RPMI8226 (cell line): ENCODE measurements at regions not wholly inside any gene's neighbourhood (a gene's known extent, or its start where the extent isn't known, plus 50 kb on each side); places are given as distances from the start of the nearest gene placed in this dataset.
"Not testable (repeated sequence)": the region's sequence is repeated elsewhere in the genome, so short reads cannot be mapped to it uniquely, and the experiment has no call there.

Source experiments
- DNase-seq: peaks from one replicate; pipeline ENCODE4 v3.0.0-alpha.2; 2015

DNA sequence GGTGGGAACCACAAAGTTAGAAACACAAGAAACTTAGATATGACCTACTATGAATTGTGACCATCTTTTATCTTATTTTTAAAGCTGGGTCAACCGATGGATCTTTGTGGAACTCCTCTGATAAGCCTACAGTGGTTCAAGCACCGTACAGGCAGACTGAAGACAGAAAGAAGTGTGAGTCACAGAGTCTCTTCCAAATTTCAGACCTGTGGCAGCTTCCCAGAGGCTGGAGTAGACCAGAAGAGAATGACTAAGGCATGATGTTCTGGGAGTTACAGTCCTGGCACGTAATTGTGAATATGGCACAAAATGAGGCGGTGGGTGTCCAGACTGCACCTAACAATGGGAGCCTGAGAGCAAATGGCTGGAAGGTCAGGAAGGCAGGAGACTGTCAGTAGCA lies 70.0 kb downstream of the LMO4 start:
- DNase-seq = no peak

DNA sequence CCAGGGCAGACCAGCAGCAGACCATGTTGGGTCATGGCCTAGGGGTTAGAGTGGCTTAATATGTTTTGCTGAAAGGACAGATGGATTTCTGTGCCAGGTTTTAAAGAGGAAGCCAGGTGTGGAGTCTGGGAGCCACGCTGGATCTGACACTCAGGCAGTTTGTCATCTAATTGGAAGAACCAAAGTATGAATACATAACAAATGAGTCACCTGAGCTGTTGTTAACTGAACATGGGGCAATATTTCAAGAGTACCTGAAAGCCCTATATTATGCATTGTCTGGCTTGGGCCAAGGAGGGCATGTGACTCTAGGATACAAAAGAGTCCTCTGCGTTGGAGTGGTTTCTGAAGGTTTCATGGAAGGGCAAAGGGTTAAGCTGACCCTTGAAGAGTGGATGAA lies 70.6 kb downstream of the LMO4 start:
- DNase-seq = no peak

DNA sequence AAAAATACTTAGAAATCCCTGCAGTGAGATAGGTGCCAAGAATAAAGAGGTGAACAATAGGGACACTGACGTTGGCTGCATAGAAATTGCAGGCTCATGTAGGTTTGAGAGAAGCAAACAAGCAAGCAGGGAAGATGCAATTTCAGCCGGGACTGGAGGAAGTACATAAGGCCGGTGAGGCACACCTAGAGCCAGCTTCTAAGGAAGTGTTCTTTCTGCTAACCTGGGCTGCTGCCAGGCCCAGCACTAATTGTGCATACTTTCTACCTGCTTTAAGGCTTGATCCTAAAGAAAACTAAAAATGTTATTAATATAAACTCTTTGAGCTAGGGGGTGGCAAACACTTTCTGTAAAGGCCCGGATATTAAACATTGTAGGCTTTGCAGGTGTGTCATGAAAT lies 71.0 kb downstream of the LMO4 start:
- DNase-seq = no peak

DNA sequence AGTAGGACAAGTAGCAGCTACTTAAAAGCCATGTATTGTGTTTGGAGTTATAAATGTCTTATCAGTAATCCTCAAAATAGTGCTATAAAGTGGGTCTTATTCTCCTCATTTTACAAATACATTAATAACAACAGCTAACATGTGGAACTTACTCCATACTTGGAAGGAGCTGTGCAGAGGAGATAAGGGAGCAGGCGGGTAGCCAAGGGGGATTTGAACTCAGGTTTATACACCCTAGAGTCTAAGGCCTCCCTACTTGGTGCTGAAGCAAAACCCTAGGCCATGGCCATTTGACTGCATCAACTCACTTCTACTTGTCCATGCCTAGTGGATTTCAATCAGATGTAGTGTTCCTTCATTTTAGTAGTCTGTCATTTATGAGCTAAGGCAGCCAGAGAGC lies 72.1 kb downstream of the LMO4 start:
- no peak for DNase-seq

DNA sequence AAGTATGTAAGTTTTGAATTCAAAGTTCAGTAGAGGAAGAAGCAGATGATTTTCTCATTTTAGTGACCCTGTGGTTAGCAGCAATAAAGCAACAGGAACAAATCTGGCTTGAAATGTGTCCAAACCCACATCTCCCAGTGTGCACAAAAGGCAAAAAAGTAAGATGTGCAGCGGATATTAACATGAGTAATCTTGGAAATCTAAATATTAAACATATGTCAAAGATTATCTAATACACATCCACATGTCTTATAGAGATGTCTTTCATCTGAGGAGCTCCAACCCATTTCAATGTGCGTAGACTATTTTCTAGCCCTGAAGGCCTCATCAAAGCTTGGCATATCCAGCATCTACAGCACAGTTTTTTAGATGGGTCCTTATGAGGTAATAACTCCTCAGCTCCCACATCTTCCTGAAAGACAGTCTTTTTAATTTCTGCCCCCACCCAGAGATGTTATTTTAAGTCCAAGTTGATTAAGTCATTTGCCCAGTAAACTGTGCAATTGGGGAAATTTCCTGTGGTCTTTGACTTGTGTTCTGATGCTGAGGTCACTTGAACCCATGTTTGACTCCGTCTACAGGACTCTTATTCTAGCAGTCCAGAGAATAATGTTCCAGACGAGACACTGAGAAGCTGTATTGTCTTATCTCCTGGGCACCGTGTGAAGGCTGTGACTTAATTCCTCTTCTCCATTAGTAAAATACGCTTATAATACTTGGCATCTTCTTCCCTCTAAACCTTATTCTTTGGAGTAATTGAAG lies 73.7 kb downstream of the LMO4 start:
- DNase-seq = no peak

DNA sequence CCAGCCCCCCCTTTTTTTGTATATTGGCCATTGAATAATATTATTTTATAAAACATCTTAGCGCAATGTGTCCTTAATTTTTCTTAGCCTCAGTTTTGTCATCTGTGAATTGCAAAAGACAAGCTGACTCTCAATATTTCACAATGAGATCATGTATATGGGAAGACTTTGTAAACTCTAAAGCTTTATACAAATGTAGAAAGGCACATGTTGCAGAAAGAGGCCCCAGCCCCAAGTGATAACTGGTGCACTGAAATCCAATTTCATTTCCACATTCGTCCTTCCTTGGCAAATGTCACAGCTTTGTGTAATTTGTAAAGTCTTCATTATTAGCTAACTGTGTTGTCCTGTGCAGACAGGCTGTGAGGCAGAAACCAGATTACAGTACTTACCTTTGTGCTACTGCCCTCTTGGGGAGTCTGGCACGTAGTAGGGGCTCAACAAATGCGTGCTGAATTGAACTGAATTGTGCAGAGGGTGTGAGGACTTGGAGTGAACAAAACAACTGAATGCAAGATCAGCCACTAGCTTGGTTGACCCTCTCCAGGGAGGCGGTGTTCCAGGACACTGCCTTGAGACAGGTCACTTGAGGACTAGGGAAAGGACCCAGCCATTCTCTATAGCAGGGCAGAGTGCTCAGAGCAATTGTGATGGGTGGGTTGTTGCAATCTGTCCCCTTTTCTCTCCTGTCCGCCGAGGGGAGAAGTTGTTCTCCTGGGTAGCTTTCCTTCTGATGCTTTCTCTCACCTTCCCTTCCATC lies 74.6 kb downstream of the LMO4 start:
- no peak for DNase-seq

DNA sequence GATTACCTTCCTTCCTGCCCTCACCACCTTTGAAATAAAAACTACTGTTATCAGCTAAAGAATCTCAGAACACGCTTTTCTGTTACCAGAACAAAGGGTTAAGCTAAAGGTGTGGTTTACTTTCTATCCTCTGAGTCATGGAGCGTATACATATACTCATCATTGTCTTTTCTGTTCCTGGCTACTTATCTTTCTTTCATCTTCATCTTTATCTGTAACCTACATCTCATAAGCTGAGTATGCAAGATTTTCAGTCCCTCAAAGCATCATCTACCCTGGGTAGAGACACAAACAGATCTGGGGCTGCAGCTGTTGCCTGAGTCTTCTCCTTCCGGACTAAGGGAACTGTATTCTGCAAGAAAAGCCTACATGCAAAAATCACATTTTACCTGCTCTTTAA lies 75.6 kb downstream of the LMO4 start:
- DNase-seq = no peak

DNA sequence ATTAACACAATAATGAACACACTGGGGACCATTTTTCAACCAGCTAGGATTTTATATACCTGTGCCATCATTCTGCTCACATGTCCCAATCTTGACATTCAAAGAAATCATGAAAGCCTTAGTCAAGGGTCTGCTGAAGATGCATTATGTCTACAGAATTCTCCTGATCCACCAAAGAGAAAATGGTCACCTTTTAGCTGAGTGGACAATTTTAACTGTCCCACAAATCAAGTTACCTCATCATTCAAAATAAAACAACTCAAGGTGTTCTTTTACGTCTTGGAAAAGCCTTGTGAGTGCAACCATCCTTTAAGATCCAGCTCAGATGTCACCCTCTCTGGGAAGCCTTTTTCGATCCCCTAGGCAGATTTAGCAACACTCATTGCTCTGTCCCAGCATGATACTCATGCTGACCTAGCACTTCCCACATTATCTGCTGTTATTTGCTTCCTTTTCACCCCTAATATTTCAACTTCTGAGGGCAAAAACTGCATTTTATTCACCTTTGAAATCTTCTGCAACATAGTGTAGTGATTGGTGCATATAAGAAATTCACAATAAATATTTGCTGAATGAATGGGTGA lies 80.1 kb downstream of the LMO4 start:
- DNase-seq = no peak

DNA sequence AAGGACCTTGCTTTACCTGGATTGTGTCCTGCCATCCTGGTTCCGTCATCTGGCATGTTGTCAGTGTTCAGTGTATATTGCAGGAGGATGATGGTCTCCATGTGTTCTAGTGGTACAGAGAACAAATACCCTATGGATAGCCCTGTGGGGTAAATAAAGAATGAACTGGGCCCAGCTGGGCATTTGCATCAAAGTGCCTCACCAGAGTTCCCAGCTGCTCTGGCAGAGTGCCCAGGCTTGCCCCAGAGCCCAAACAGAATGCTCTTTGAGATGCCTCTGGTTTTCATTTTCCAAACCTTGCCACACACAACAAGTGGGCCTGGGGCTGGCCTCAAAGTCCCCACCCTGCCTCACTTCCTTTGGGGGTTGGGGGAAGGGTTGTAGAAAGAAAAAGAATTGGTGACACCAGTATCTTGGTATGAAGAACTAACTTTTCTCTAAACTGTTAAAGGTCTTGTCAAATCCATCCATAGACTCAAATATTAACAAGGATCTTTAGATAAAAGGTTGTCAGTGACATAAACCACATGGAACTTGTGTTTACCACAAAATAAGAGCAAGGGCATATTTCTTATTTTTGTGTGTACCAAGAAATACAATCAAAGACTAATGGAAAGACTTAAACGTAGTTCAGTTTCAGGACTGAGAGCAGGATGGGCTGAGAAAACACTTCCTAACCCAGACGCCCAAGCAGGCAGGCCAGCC lies 82.2 kb downstream of the LMO4 start:
- peak; percentile 53 for DNase-seq

DNA sequence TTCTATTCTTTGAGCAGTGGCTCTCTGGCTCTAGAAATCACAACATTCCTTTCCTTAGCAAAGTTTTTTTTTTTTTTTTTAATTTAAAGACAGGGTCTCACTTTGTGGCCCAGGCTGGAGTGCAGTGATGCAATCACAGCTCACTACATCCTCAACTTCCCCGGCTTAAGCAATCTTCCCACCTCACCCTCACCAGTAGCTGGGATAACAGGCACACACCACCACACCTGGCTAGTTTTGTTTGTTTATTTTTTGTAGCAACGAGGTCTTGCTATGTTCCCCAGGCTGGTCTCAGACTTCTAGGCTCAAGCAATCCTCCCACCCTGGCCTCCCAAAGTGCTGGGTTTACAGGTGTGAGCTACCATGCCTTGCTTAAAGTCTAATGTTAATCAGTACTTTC lies 85.2 kb downstream of the LMO4 start:
- not testable (repeated sequence) for DNase-seq

DNA sequence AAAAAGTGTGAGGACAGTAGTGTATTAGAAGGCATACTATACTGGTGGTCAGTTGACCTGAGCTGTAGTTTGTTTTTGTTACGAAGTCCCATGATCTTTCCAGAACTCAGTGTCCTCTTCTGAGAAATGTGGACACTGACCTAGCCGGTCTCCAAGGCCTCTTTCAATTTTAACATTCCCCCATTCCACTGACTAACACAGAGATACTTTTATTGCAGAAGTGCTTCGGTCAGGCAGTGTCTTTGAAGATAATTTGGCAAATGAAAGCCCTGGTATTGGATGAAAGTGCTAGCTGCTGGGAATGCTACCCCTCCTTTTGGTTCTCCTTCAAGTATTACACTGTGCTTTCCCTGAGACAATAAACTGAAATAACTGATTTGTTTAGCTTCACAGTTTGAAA lies 89.4 kb downstream of the LMO4 start:
- no peak for DNase-seq

DNA sequence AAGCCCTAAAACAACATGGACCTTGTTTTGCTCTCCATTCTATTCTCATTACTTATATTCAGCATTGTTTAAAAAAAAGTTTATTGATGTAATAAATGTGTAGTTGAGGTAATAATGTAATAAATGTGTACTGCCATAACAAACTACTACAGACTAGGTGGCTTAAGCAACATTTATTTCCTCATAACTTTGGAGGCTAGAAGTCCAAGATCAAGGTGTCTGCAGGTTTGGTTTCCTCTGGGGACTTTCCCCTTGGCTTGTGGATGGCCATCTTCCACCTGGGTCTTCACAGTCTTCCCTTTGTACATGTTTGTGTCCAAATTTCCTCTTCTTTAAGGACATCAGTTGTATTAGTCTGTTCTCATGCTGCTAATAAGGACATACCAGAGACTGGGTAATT lies 93.1 kb downstream of the LMO4 start:
- DNase-seq = no peak

DNA sequence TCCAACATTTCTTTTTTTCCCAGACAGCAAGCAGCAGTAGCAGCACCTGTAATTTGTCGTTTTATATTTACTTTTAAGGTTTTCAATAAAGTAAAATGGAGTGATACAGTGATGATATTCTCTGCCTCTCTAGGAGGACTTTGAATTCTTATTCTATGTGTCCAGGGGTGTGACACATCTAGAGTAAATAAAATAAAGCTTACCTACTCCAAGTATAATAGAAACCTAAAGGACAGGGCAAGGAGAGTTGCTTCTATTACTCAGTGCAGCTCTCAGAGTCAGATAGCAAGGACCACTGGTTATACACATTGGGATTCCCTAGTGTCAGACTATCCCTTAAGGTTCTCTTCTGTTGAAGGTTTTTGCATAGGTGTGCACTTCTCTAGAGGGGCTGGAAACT lies 95.9 kb downstream of the LMO4 start:
- DNase-seq = no peak

DNA sequence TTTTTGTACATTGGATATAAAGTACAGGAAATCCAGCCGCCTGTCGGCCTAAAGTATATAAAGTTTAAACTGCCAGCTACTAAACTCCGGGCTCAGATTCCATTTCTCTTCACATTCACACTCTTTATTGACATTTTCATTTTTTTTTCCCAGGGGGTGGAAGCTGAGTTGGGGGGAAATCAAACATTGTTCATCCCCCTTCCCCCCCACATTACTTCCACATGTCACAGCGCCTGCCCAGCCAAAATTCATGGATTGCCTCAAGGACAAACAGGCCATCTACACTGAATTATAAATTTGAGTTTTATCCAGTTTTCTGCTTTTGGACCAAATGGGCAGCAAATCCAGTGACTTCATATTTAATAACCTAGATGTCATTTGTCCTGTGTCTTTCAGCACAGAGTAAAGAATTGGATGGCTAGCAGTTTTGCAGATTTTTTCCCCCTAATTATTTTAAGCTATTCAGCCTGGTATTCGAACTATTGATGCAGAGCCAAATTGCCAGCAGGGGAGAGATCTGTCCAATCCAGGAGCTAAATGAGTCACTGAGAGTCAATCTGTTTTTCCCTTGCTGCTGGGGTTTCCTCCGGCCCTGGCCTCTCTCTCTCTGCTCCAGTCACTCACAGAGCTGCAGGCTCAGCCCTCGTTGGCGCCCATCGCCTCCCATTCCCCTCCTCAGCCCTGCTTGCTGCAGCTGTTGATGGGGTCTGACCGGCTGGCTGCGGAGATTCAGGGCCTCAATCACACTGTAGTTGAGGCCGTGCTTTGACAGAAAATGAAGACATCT lies 98.0 kb downstream of the LMO4 start:
- no peak for DNase-seq

DNA sequence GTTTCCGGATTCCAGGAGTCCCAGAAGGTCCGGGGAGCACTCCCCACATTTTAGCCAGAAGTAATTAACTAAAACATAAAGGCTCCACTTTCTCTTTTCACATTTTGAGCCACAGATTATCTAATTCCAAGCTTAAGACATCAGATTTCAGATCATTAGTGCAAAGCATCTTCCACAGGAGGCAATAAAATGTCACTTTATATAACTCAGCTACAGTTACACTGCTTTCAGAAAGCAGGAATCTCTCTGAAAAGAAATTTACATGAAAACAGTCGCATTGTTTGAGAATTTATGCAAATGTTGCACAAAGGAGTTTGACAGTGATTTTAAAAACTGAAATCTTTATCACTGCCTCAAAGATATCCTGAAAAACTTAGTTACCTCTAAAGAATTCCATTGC lies 99.7 kb downstream of the LMO4 start:
- no peak for DNase-seq

DNA sequence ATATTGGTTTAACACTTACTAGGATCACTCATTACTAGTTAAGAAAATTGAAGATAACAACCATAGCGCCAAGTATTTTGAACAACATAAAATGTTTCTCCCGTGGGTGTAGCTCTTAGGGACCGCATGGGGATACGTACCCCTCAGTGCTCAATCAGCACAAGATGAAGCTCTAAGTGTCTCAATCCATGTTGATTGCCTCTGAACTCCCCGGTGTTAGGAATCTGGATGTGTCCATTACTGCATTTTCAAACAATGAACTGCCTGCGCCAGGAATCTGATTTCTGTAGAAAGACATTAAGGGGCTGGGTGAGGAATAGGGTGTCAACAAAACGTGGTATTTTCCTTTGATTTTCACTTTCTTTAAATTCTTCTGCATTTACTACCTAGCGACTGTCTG lies 100.2 kb downstream of the LMO4 start:
- DNase-seq = no peak

DNA sequence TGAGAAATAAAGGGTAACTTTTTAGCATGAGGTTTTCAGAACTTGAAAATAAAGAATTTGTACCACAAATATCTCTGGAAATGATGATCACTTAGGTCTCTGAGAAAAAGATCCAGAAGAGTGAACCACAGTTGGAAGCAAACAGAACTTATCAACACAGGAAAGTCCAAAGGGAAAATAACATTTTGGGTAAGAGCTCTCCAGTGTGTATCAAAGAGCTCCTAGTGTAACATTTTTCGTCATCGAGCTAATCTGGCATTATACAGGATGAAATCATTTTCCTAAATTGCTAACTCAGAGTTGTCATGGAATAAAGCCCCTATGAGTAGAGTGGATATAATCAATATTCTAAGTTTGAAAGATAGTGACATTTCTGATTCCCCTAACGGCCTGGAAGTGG lies 104.0 kb downstream of the LMO4 start:
- DNase-seq = no peak

DNA sequence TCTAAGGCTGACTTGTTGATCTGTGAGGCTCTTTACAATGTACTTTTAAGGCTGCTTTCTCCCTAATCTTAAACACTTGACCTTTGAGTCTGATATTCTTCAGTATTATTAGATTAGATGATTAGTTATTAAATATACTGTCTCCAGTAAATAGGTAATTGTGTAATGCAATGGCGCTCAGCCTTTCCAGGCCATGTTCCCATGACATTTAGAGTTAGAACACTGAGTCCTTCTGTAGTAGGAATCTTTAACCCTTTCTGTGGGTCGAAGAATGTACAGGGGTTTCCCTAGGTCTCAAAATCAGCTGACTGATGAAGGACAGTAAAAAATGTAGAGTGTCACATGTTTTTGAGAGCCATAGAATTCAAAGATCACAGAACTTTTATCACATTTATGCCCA lies 104.4 kb downstream of the LMO4 start:
- not testable (repeated sequence) for DNase-seq

DNA sequence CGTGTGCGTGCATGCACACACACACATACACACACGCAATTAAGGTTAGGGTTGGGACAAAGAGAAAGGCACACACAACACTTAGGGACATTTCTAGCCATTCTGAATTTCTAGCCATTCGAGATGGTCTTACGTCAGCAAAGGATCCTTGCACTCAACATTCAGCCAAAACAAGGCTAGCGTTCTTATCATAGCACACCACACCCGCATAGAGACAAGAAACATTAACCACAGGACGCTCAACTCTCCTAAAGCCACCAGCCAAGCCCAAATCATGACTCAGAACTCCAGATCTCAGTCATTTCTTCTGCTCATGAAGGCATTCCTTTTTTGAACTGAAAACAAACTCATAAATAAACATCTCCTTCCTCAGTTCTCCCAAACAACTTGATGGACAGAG lies 106.8 kb downstream of the LMO4 start:
- DNase-seq = no peak

DNA sequence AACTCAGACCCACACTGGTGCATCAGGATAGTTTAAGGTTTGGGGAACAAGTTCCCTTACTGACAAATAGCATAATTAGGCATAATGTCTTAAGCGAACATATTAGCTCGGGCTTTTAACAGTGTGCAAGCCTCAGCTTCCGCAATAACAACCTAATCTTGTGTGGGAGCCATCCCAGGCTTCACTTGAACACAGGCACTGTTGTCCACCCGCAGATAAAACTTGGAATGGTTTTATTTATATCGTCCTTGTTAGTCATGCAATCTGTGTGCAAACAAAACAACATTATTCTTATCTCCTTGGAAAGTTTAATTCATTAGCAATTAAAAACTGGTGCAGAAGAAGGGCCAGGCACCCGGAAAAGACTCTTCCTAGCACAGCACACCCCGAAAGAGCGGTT lies 107.4 kb downstream of the LMO4 start:
- not testable (repeated sequence) for DNase-seq

DNA sequence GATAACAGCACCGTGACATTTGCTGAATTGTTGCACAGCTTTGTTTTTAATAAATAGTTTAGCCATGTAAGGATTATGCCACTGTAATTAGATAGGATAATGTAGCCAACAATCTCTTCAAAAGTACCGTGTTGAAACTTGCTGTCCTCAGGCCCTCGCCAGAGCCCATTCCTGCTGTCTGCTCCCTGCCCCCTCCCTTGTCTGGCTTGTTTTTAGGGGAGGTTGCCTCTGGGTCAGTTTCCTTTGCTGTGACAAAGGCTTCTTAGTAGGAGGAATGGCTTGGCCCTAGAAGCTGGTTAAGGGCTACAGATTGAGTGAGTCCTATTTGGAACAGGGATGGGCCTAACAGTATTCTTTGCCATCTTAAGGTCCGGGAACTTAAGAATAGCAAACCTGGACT lies 107.9 kb downstream of the LMO4 start:
- DNase-seq = no peak

DNA sequence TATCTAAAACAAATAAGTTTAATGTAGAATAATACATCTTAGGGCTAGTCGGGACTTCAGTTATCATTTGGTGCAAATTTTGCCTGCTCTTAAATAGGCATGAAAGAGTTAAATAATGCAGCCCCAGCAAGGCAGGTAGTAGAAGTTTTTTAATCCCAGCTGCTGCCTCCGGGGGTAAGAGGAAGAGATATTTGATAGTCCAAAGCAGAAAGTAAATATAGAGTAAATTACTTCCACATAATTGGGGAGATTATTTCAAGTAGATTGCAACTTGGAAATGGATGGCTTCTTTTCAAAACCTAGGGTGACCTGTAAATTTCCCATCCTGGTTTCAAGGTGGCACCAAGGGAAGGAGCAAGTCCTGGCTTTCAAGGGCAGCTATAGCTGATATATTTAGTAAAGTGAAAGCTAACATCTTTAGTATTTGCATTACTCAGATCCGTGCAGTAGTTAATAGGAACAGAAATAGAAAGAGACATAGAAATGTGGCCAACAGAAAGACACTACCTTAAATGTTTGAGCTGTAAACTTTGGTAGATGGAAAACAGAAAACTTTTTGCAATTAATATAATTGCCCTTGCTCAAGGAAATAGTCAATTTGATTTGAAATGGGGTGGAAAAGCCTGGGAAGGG lies 109.1 kb downstream of the LMO4 start:
- DNase-seq = no peak
